A673 (cell line): ENCODE measurements at regions not wholly inside any gene's neighbourhood (a gene's known extent, or its start where the extent isn't known, plus 50 kb on each side); places are given as distances from the start of the nearest gene placed in this dataset.

Experiments used
- CTCF ChIP-seq: fragments of 300-800, 200-600 bp; sonication (generic); conservative IDR thresholded peaks from 2 replicates; pipeline ENCODE4 v1.5.1; 2017; ENCODE audit warnings: low read depth, mild to moderate bottlenecking, antibody characterized with exemption, low read length, moderate library complexity, mixed read lengths
- EZH2 ChIP-seq: fragments of 200-600 bp; sonication (generic); IDR thresholded peaks from 2 replicates; pipeline ENCODE4 v1.6.1; 2017; ENCODE audit warnings: borderline replicate concordance, low read depth, mild to moderate bottlenecking, mixed read lengths, antibody characterized with exemption, low read length; ENCODE audit not compliant: poor library complexity, severe bottlenecking

- TF ChIP-seq CTCF = no peak
- TF ChIP-seq EZH2 = no peak
Measured at GRCh38 chr3:168467115-168467714, 371.5 kb upstream of the GOLIM4 start.
